ENCODE measurements at regions not wholly inside any gene's neighbourhood (a gene's known extent, or its start where the extent isn't known, plus 50 kb on each side); places are given as distances from the start of the nearest gene placed in this dataset.

DNA sequence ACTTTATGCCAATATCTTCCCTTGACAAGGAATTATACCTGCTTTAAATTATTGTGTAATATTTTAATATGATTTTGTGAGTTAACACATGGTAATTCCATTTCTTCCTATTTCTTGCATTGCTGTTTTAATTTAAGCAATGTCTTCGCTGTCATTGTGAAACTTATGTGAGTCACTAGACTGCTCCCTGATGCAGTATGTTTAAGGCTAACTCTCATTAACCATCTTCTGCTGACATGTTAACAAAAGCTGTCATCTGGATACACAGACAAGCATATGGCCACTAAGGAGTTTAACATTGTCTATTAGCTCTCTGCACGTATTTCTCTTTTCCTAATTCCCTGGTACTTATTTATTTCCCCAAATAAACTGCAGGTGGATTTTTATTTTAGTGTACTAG, 980.8 kb upstream of the CTNND2 start:
- 92% methylated on average over 2 of the region's 2 CpGs; no CpG with 5 or more reads in 1 of the 2 experiments for WGBS, 2 experiments (ENCODE audit: extremely low coverage in 1 of 2, insufficient coverage in 1 of 2, insufficient read length in 1 of 2, insufficient replicate concordance in 2 of 2, low coverage in 1 of 2, low lambda C conversion rate in 2 of 2, missing lambda C conversion rate in 1 of 2)
- H4K5ac ChIP-seq (ENCODE audit: insufficient read length, low read depth, low read length), result no peak overlapping the region
- no peak overlapping the region for H3K4me2 ChIP-seq (ENCODE audit: insufficient read depth in 1 of 2, low read depth in 2 of 2, low read length in 2 of 2)
- no peak overlapping the region for H2BK120ac ChIP-seq (replicated peaks; ENCODE audit: low read depth, low read length)
- no peak overlapping the region for H3K18ac ChIP-seq (ENCODE audit: extremely low read depth, low read length)
- no peak overlapping the region for H3K4me3 ChIP-seq (ENCODE audit: extremely low read depth in 1 of 4, insufficient read depth in 2 of 4, low read depth in 3 of 4, low read length in 4 of 4)
- H3K9me3 ChIP-seq (ENCODE audit: insufficient read depth in 2 of 2, low read depth in 1 of 2, low read length in 1 of 2), result no peaks in the 10 kb centered on the region
- H3K27ac ChIP-seq (ENCODE audit: low read depth, low read length), result no peak overlapping the region
- H2BK15ac ChIP-seq (ENCODE audit: low read length), result no peak overlapping the region
- peaks cover 0 to 3% (median 0%) of the 10 kb centered on the region in 4 experiments; a peak in 1 of 7 replicates for H3K4me1 ChIP-seq (replicated peaks in 1 of 4; ENCODE audit: control insufficient read depth in 3 of 4, insufficient read depth in 4 of 4, low read length in 3 of 4)
- no peaks in the 10 kb centered on the region for H4K20me1 ChIP-seq (replicated peaks in 1 of 2; ENCODE audit: control insufficient read depth in 1 of 2, insufficient read depth in 2 of 2, low read length in 2 of 2)
- H4K8ac ChIP-seq (ENCODE audit: extremely low read depth, insufficient read depth, low read length), result no peak overlapping the region
- H3K27me3 ChIP-seq (replicated peaks in 1 of 4; ENCODE audit: control insufficient read depth in 3 of 4, extremely low read depth in 1 of 4, insufficient read depth in 3 of 4, low read length in 3 of 4), result no peaks in the 10 kb centered on the region
- no peak overlapping the region for H2BK20ac ChIP-seq (ENCODE audit: low read length)
- CTCF ChIA-PET (ENCODE audit: partially characterized antibody), result no interaction called here
- no peaks in the 10 kb centered on the region for H3K79me2 ChIP-seq (ENCODE audit: control insufficient read depth in 1 of 2, insufficient read depth in 2 of 2, low read length in 2 of 2)
- POLR2A ChIA-PET (ENCODE audit: partially characterized antibody), result no interaction called here
- H3K4ac ChIP-seq (replicated peaks; ENCODE audit: insufficient read length, low read depth, low read length), result no peak overlapping the region
- no peak overlapping the region for H2BK12ac ChIP-seq (ENCODE audit: low read depth, low read length)
- FAIRE-seq, result no peak
- H3K9ac ChIP-seq (replicated peaks in 1 of 4; ENCODE audit: extremely low read depth in 1 of 4, low read depth in 3 of 4, low read length in 3 of 4), result no peak overlapping the region
- no peaks in the 10 kb centered on the region for H3K23me2 ChIP-seq (ENCODE audit: low read depth, low read length)
- H2AK5ac ChIP-seq (ENCODE audit: low read depth, low read length), result no peak overlapping the region
- no peak overlapping the region for H3K23ac ChIP-seq (ENCODE audit: insufficient read length)
- no peak overlapping the region for H2AFZ ChIP-seq (ENCODE audit: low read length)
- H3K36me3 ChIP-seq (ENCODE audit: control insufficient read depth in 2 of 4, insufficient read depth in 4 of 4, low read length in 3 of 4), result no peaks in the 10 kb centered on the region
- no peak overlapping the region for H3K14ac ChIP-seq (ENCODE audit: insufficient read length)
- H2BK5ac ChIP-seq (ENCODE audit: low read depth, low read length), result no peak overlapping the region
- no peak for DNase-seq (ENCODE audit: low read depth in 1 of 2, low spot score in 2 of 2)
- no peak overlapping the region for H3K56ac ChIP-seq (replicated peaks; ENCODE audit: insufficient read length, low read depth, low read length)
- no peak overlapping the region for H4K91ac ChIP-seq (replicated peaks; ENCODE audit: insufficient read length, low read length)
- H3K79me1 ChIP-seq (ENCODE audit: low read depth, low read length), result no peaks in the 10 kb centered on the region
- TF ChIP-seq NRF1 (IDR thresholded peaks at IDR 0.05; ENCODE audit: low read depth, low read length), result no peak
- no peak for TF ChIP-seq SP2 (IDR thresholded peaks at IDR 0.05; ENCODE audit: low read length)
- TF ChIP-seq TAF7 (optimal IDR thresholded peaks at IDR 0.05; ENCODE audit: borderline replicate concordance, low read depth, low read length), result no peak
- no peak for TF ChIP-seq HDAC2 (IDR thresholded peaks at IDR 0.05; ENCODE audit: borderline replicate concordance in 1 of 2, low read depth in 2 of 2, low read length in 2 of 2)
- TF ChIP-seq TEAD4 (IDR thresholded peaks at IDR 0.05; ENCODE audit: low read depth, low read length), result no peak
- TF ChIP-seq KDM4A (IDR thresholded peaks at IDR 0.05; ENCODE audit: low read depth, low read length, severe bottlenecking), result no peak
- TF ChIP-seq, protein P1, sequence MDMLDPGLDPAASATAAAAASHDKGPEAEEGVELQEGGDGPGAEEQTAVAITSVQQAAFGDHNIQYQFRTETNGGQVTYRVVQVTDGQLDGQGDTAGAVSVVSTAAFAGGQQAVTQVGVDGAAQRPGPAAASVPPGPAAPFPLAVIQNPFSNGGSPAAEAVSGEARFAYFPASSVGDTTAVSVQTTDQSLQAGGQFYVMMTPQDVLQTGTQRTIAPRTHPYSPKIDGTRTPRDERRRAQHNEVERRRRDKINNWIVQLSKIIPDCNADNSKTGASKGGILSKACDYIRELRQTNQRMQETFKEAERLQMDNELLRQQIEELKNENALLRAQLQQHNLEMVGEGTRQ (IDR thresholded peaks at IDR 0.05; ENCODE audit: low read length), result no peak
- TF ChIP-seq RBBP5 (IDR thresholded peaks at IDR 0.05; ENCODE audit: borderline replicate concordance, low read depth, low read length), result no peak
- TF ChIP-seq CBX5 (IDR thresholded peaks at IDR 0.05; ENCODE audit: low read depth, low read length), result no peak

Measured in H1 (cell line).